Central memory CD4-positive, alpha-beta T cell (primary cell): ENCODE measurements at regions not wholly inside any gene's neighbourhood (a gene's known extent, or its start where the extent isn't known, plus 50 kb on each side); places are given as distances from the start of the nearest gene placed in this dataset.

Experiments
- DNase-seq: peaks from one replicate; pipeline ENCODE4 v3.0.0; 2022

DNA sequence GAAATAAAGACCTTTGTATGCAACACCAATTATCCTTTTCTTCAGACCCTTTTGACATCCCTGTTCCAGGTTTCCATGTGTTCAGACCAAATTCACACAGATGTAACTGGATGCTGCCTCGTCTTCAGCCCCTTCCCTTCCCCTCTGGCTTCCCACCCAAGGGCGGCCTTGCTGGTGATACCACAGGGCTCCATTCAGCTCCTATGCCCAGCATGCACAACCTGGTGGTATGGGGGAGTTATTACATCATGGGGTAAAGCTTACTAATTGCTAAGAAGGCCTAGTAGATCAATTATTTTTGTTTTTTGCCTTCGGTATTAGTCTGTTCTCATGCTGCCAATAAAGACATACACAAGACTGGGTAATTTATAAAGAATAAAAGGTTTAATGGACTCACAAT lies 317.0 kb upstream of the CXXC4 start:
- no peak for DNase-seq

DNA sequence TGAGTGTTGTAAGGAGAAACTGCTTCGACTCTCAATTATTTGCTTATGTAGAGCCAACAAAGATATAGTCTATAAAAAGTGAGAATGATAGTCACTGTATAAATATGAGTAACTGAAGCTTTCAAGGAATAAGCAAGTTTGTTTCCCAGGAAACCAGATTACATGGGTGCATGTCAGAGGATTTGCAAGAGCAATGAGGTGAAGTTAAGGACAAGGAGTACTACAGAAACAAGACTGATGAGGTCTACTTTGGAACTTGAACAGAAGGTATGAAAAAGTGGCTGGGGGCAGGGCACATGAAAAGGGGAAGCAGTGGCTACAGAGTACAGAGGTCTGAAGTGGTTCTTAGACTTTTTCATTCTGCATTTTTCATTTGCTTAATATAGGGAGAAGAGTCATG lies 321.0 kb upstream of the CXXC4 start:
- no peak for DNase-seq

DNA sequence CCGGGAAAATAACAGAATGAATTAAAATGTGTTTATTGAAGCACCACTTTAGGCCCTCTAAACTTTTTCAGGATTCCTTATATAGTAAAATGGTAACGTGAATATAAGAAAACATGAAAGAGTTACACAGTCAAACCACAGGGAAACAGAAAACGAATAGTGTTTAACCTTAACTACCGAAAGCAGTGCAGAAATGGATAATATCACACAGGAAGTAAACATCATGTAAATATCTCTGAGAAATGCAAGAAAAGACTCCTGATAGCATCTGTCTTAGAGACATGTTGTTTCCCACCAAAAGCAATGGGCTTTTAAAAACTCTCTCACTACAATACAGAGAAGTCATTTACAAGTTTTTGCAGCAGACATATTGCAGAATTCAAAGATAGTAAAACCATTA lies 323.9 kb upstream of the CXXC4 start:
- no peak for DNase-seq

DNA sequence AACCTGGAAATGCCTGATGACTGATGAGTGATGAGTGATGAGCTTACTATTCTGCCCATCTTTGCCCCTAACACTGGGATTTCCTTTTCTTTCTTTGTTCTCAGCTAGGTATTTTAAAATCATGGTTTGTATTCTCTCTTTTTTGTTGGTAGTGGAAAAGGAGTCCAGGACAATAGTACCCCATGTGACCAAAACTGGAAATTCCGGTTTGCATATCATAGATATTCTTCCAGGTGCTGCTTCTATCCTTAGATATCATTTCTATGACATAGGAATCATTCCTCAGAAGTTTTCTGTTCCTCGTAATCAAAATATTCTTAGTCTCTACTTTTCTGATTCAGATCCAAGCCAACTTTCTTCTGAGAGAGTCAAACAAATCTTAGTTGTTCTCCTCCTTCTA lies 320.5 kb upstream of the TET2 start:
- DNase-seq = no peak

DNA sequence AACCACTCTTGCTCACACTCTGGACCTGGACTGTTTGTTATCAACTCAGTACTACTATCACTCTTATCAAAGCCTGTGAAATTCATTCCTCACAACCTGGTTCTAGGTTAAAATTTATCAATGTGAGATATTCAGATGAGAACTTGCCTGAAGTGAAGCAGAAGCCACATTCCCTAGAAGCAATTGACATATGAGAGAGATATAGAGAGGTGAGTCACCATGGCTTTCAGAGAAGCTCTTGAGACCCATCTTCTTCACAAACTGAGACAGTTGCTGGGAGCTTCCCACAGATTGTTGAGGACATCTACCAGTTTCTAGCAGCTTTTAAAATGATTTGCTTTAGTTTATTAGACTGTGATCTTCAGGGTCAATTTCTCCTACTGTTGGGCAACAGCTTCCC lies 316.9 kb upstream of the TET2 start:
- no peak for DNase-seq

DNA sequence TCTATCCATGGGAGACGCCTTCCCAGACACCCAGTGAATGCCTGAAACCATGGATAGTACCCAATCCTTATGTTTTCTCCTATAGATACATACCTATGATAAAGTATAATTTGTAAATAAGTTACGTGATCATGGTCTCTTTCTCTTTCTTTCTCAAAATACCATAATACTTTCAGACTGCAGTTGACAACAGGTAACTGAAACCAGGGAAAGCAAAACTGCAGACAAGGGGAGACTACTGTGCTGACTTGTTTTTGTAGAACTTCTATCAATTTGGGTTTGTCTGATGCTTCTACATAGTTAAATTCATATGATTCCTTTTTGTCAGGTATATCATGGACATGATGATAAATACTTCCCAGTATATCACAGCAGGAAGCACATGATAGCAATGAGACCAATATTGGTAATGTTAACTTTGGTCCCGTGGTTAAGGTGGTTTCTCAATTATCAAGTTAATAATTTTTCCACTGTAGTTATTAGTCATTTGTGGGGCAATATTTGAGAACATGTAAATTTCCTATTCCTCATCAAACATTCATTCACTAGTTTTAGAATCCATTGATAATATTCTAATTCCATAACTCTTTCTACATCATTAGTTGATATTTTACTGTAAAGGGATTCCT lies 298.0 kb upstream of the TET2 start:
- DNase-seq = no peak

DNA sequence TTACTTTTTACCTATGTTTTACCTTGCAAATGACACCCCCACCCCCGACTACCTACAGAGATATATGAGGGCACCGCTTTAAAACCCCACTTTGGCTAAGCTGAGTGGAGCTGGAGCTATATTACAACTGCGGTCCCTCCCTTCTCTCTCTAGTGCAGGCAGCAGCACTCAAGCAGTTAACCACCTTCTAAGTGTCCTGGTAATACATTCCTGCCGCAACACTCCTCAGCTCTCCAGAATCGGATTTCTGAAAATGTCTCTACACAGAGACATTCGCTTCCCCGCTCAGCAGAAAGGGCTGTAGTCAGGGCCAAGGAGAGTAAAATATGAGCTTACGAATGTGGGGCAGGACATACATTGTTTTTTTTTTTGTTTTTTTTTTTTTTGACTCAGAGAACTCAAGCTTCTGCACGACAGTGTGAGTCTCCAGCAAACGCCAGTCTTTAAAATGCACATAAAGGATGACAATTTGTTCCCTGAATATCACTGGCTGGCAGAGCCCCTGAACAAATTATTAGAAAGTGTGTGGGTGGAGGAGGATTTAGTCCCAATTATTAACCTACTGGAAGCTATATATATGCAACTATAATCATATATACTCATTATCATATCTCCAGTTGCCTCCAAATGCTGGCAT lies 287.0 kb upstream of the TET2 start:
- DNase-seq = no peak

DNA sequence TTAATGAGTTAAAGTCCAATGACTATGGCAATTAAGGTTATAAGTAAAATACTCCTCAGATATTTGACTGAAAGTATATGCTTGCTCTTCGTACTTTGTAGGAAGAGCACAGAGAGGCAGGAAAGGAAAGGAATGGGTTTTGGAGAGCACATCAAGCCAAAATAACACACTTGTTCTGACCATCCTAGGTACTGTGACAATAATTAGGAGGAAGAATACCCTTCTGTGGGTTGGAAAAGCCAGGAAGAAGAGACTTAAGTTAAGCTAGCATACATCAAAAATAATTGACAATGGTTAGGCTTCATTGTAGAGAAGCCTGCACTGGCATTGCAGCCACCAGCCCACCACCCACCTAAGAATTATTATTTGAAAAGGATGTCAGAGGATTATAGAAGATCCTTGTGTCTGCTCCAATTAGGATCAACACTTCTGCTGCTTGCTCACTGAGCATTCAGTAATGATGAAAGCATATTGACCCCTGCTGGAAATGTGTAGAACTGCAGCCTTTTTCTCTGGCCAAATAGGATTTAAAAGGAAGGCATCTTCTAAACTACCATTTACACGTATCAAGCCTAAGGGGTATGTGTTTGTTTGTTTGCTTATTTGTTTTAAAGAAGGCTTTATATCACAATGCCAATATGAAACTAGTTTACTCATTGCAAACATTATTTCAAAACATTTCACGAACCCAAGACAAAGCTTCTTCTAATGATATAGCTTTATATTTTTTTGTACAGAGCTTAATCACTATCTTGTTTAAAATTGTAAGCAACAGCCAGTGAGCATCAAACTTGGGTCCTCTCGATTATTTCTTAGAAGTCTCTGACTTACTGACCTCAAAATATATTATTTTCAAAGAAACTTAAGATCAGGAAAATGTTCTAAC lies 286.2 kb upstream of the TET2 start:
- DNase-seq = peak; percentile 39

DNA sequence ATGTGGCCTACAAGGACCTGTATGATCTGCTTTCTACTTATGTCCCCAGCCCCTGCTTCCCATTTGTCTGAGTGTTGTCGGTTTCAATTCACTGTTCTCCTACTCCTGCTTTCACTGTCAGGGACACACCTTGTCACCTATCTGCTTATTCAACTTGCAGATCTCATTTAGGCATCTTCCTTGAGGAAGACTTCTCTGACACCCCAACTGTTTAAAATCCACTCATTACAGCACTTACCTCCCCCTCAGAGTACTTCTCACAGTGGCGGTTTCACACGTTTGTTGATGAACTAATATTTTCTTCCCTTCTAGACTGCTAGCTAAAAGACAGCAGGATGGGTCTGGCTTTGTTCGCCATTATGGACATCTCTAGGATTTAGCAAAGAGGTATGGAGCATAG lies 279.9 kb upstream of the TET2 start:
- no peak for DNase-seq

DNA sequence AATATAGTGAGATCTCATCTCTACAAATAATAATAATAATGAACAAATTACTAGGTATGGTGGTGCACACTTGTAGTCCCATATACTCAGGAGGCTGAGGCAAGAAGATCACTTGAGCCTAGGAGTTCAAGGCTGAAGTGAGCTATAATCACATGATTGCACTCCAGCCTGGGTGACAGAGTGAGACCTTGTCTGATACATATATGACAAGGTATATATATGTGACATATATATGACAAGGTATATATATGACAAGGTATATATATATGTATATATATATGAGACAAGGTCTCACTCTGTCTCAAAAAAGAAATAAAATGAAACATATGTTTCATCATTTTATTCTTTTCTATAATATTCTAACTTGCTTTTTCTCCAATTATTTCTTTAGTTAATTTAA lies 278.1 kb upstream of the TET2 start:
- no peak for DNase-seq

DNA sequence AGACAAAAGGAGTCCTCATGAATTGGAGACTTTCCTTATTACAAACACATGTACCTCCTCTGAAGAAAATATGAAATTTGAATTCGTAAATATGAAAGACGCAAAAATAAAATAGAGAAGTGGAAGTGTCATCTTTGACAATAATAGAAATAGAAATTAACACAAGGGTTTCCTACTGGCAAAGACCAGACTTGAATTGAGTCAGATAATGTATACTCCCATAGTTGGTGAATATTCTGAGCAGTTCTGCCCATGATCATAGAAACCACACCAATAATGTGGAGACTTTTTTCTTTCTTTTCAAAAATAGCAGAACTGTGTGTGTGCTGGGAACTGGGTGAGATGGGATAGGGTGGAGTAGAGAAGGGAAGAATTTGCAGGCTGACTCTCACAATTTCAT lies 277.7 kb upstream of the TET2 start:
- no peak for DNase-seq

DNA sequence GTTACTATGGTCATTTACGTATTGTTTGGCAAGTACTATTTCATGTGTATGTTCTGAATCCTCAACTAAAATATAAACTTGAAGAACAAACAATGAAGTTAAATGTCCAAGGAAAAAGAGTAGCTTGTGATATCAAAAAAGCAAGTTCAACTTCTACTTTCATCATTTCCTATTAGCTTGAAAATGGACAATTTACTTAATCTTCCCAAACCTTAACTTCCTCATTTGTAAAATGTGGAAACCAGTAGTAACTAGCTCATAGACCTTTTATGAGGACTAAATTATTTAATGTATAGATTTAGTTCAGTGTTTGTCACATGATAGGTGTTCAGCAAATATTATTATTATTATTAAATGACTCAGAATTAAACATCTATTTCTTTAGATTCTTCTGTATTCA lies 276.8 kb upstream of the TET2 start:
- DNase-seq = no peak

DNA sequence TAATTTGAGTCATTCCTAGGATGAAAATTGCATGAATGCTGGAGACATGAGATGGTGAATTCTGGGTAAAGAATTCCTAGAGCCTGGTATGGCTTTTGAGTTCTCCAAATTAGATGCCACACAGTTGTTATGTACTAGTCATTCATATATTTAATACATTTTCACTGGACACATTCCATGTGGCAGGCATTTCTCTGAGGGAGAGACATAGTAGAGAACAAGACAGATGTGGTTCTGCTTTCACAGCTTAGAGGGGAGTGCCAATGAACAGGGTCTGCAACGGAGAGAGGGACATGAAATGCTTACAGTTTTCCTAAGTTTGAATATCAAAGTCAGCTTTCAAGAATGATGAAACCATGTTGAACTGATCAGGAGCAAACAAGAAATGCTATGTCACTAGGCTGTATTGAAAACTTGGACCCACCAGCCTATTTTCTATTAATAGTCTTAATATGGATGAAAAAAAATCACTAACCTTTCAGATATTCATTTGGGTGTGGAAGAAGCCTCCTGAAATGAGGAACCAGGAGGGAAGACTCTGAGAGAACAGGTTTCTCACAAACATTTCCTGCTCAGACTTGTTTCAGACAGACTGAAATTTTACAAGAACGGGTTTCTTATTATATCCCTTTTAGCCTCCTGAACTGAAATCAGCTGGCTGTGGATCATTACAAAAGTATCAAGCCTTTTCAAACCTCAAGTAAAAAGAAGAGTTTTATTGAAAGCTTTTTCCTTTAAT lies 276.0 kb upstream of the TET2 start:
- no peak for DNase-seq

DNA sequence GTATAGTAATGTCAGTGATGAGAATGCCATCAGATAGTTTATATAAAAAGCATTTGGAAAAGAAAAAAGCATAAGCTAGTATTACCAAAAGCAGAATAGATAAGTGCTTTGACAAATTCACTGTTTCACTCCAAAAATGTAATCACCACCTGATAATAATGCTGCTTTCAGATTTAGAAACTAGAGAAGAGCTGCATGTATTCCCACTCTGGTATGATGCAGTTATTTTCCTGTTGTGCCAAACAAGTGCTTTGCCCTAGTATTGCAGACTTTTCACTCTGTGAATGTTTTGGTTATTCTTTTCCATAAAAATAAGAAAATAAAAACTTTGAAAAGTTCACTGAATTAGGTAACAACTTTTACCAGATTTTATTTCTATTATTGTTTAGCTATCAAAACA lies 267.7 kb upstream of the TET2 start:
- no peak for DNase-seq

DNA sequence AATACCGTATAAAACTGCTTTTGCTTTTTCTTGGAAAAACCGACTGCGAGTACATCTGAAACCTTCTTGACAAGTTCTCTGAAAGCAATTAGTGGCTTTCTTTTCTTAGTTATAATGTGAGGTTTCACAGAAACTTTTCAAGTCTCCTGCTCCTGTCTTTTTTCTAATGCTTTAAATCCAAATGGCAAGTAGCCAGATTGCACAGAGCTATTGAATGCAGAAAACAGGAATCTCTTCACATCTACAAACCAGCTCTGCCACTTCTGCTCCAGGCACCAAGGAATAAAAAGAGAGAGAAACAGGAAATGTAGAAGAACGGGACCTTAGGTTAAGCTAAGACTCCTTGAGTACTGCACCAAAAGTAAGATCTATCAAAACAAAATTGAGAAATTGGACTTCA lies 267.3 kb upstream of the TET2 start:
- no peak for DNase-seq

DNA sequence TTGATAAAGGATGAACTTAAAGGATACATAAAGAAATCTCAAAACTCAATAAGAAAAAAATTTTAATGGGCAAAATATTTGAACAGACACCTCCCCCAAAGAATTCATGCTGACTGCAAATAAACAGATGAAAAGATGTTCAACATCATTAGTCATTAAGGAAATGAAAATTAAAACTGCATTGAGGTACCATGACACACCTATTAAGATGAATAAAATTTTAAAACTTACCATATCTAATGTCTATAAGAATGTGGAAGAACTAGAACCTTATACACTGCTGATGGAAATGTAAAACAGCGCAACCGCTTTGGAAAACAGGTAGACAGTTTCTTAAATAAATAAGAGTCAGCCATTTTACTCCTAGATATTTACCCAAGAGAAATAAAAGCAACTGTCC lies 266.8 kb upstream of the TET2 start:
- DNase-seq = no peak

DNA sequence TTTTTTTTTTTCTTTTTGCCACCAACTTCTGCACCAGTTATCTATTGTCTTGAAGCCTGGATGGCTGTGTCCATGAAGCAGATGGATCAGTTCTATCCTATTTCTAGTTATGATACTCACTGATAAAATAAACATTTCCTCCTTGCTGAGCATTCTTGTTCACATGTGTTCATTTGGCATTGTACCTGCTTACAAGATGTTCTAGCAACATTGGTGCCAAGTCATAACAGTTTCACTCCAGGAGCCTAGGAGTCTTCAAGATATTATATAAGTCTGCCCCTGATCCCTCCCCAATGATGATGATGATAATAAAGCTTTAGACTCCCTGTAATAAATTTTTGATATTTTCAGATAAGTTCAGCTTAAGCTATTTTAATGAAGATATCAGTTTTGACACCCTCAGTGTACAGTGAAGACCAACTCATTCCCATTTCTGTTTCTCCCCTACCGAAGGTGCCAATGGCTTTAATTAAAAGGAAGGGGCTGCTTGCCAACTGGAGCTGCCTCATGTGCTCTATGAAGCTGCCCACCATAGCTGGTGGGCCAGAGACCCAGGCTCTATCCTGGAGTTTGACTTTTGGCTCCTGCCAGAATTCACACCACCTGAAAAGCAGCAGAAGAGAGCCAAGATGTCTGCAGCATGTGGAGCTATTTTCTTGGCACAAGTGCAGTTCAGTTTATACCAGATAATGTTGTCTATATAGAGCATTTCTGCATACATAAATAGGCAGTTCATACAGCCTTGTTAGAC lies 265.4 kb upstream of the TET2 start:
- no peak for DNase-seq

DNA sequence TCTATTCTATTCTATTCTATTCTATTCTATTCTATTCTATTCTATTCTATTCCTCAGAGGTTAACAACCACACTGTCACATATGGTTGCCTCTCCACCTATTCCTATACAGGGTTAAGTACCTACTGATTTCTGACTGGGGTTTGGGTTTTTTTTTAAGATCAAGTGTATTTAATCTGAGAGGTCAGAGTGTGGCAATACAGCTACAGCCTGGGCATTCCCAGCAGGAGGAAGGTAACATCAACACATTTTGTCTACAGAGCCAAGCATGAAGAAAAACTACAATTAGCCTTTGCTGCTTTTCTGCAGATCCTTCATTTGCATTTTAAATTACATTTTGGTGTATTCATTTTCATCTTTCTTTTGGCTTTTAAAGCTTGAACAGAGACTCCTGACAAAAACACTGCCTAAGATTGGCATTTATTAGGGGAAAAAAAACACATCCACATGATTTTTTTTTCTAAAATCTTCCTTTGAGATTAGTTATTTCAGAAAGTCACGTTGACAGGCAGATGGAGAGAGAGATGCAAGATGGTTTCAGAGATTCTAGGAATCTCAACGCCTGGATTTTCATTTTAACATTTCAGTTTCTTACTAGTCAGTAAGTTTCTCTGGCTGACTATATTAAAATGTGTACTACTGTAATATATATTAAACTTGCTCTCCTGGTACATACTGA lies 255.9 kb upstream of the TET2 start:
- DNase-seq = no peak

DNA sequence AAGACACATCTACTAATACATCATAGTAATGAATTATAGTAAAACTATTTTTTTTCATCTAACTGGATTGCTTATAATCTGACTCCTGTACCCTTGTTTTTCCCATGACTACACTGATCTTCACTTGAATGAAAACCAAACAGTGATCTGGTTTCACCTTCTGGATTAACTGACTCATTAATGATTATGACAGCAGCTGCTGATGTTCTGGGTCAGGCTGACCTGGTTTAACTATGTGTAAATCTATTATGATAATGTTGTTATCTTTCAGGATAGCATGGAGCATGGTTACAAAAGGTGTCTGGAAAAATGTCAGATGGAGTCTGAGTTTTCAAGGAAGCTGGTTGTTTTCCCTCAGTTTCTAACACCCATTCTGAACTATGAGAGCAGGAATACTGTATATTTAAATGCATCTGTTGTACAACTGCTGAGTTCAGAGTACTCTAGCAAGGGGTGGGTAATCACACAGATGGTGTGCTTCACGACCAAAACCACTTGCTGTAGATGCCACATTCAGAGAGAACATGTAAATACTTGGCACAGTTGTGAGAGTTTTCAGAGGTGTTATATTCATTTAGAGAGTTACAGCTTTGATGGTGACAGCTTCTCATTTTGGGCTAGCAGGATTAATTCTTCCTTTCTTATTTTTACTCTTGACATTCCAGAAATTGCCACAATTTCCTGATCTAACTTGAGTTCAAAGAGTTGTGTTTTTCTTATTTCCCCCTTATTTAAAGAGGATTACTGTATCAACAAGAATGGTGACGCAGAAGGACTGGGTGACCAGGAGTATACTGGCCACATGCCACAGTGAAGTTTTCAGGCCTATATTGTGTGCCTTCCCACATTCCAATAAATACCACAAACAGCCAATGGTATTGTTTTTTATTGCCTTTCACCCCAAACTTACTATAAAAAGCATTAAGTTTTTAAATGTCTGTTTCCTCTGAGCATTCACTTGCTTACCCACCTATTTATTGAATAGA lies 249.7 kb upstream of the TET2 start:
- DNase-seq = no peak

DNA sequence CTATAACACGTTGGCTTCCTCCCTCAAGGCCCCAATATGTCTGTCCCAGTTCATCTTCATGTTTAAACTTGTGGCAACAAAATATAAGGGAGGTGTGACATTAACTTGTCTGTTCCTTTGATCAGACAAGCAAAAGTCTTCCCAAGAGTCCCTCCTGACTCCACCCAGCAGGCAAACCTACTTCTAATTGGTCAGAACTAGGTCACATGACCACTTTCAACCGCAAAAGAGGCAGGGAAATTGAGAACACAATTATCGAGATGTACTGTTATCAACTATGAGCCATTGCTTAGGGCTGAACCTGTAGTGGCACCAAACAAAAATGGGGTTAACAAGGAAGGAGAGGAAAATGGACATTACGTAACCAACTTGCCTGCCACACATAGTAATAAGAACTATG lies 246.8 kb upstream of the TET2 start:
- DNase-seq = no peak

DNA sequence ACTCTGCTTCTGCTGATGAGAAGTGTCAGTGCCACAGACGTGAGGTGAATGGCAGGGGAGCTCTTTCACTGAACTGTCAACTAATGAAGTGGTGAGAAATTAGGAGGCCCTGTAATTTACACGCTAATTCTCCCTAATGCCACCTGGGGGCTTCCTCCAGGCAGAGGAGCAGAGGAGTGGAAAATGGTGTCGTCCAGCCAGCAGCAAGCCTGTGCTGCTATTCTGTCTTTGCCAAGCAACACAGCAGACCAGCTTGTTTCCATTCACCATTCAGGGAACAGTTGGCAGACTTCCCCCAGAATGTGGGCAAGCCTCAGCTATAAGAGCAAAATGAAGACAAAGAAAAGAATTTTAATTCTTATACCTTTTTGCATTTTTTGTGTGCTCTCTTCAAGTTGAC lies 245.2 kb upstream of the TET2 start:
- DNase-seq = no peak
